PFSK-1 (cell line): ENCODE measurements at regions not wholly inside any gene's neighbourhood (a gene's known extent, or its start where the extent isn't known, plus 50 kb on each side); places are given as distances from the start of the nearest gene placed in this dataset.

Experiments used
- FOXP2 ChIP-seq: optimal IDR thresholded peaks from 2 replicates; pipeline ENCODE3; 2011; ENCODE audit warnings: borderline replicate concordance, control low read depth, inconsistent platforms; ENCODE audit not compliant: insufficient read depth; ENCODE audit errors: extremely low read length, extremely low read depth
- POLR2AphosphoS5 ChIP-seq: IDR thresholded peaks from 2 replicates; pipeline ENCODE4 v1.6.1; 2012; ENCODE audit warnings: low read depth, mild to moderate bottlenecking, control low read depth, low read length, moderate library complexity
- SIN3A ChIP-seq: IDR thresholded peaks from 2 replicates; pipeline ENCODE4 v1.6.1; 2012; ENCODE audit warnings: mild to moderate bottlenecking, low read length, moderate library complexity, borderline replicate concordance; ENCODE audit not compliant: insufficient read depth
- TAF1 ChIP-seq: IDR thresholded peaks from 2 replicates; pipeline ENCODE4 v1.6.1; 2012; ENCODE audit warnings: low read length, control low read depth, borderline replicate concordance; ENCODE audit not compliant: insufficient read depth
- TF ChIP-seq, protein P1 (sequence below), 2 experiments: IDR thresholded peaks; 2 replicates each; pipeline versions ENCODE4 v1.6.1 to v1.8.0; 2011 to 2012; ENCODE audit warnings: low read depth in 2 of 2, low read length in 2 of 2, control low read depth in 1 of 2, inconsistent platforms in 1 of 2, mild to moderate bottlenecking in 1 of 2, moderate library complexity in 1 of 2; ENCODE audit not compliant: insufficient read depth in 1 of 2

DNA sequence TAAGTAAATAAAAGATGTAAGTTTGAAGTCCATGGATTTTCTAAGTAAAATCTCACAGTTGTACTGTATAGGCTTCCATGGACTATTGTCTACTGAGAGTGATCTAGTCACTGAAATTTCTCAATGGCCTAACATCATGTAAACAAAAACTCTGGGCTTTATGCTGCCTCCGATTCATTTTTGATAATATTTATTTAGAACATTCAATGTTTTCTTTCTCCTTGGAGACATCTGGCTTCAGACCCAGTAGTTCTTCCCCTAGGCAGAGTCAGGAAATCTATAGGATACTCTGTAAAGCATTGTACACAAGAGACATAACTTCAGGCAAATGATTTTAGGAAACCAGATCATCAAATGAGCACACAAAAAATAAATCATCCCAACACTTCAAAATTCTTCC lies 1208.6 kb upstream of the ZEB2 start:
- TF ChIP-seq FOXP2 (no peak), TAF1 (no peak), SIN3A (no peak), POLR2AphosphoS5 (no peak)
- TF ChIP-seq, protein P1, sequence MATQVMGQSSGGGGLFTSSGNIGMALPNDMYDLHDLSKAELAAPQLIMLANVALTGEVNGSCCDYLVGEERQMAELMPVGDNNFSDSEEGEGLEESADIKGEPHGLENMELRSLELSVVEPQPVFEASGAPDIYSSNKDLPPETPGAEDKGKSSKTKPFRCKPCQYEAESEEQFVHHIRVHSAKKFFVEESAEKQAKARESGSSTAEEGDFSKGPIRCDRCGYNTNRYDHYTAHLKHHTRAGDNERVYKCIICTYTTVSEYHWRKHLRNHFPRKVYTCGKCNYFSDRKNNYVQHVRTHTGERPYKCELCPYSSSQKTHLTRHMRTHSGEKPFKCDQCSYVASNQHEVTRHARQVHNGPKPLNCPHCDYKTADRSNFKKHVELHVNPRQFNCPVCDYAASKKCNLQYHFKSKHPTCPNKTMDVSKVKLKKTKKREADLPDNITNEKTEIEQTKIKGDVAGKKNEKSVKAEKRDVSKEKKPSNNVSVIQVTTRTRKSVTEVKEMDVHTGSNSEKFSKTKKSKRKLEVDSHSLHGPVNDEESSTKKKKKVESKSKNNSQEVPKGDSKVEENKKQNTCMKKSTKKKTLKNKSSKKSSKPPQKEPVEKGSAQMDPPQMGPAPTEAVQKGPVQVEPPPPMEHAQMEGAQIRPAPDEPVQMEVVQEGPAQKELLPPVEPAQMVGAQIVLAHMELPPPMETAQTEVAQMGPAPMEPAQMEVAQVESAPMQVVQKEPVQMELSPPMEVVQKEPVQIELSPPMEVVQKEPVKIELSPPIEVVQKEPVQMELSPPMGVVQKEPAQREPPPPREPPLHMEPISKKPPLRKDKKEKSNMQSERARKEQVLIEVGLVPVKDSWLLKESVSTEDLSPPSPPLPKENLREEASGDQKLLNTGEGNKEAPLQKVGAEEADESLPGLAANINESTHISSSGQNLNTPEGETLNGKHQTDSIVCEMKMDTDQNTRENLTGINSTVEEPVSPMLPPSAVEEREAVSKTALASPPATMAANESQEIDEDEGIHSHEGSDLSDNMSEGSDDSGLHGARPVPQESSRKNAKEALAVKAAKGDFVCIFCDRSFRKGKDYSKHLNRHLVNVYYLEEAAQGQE (IDR thresholded peaks at IDR 0.05; ENCODE audit: insufficient read depth in 1 of 2, low read depth in 2 of 2, low read length in 2 of 2), result no peak

DNA sequence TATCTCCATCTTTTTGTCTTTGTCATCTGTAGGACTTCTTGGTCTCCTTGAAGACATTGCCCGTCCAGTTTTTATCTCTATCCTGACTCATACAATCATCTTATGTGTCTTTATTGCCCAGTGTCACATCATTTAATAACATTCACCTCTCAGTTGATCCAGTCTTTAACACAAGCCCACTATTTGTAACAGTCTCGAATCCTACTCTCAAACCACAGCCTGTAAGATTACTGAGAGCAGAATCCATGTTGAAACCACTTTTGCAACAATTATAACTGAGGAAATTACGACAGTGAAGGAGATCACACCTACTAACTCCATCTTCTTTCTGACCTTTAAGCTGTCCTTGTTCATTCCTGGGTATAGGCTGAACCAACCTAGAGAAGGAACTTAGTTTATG lies 1206.0 kb upstream of the ZEB2 start:
- no peak for TF ChIP-seq SIN3A
- no peak for TF ChIP-seq TAF1
- no peak for TF ChIP-seq FOXP2
- TF ChIP-seq POLR2AphosphoS5, result no peak
- TF ChIP-seq, protein P1 (IDR thresholded peaks at IDR 0.05; ENCODE audit: insufficient read depth in 1 of 2, low read depth in 2 of 2, low read length in 2 of 2), result no peak

DNA sequence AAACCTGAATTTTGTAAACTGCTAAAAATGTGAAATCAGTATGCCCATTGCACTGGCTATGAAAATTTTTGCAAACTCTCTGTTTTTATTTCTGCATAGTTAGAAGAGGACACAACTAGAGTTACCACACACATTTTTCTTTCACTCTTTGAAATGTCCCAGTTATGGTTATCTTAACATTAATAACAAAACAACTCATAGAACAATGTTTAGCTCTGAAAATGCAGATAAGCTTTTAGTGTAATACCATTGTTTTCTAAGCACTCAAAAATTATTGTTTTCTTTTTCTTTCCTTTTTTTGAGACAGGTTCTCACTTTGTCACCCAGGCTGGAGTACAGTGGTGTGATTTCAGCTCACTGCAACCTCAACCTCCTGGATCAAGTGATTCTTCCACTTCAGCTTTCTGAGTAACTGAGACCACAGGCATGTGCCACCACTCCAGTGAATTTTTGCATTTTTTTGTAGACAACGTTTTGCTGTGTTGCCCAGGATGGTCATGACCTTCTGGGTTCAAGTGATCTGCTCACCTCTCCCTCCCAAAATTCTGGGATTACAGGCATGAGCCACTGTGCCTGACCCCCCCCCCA lies 1204.5 kb upstream of the ZEB2 start:
- TF ChIP-seq FOXP2 (no peak), SIN3A (no peak), TAF1 (no peak), POLR2AphosphoS5 (no peak)
- TF ChIP-seq, protein P1 (IDR thresholded peaks at IDR 0.05; ENCODE audit: insufficient read depth in 1 of 2, low read depth in 2 of 2, low read length in 2 of 2), result no peak

DNA sequence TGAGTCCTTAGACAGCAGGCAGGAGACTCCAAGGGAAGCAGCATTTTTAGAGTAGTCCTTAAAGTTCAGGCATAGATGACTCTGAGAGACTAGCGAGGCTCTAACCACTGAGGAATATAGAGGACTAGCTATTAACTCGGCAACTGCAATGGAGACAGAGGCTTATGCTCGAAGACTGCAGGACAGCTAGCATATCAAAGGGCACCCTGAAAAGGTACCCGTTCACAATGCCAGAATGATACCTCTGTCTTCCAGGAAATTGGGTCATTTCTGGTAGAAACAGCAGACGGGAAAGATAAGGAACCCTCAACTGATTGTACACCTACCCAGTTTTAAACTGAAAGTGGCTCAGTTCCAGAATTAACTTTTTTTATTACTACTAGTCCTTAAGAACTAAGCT lies 1204.0 kb upstream of the ZEB2 start:
- TF ChIP-seq, protein P1 (IDR thresholded peaks at IDR 0.05; ENCODE audit: insufficient read depth in 1 of 2, low read depth in 2 of 2, low read length in 2 of 2), result no peak
- TF ChIP-seq TAF1 (no peak), FOXP2 (no peak), POLR2AphosphoS5 (no peak), SIN3A (no peak)
